ENCODE measurements at regions not wholly inside any gene's neighbourhood (a gene's known extent, or its start where the extent isn't known, plus 50 kb on each side); places are given as distances from the start of the nearest gene placed in this dataset.

- BruUV-seq (replicated peaks) = no TSS peak
- H3K79me2 ChIP-seq (ENCODE audit: control insufficient read depth, insufficient read depth, low read length) = no peaks in the 10 kb centered on the region
- H3K27ac ChIP-seq (ENCODE audit: extremely low read depth, low read depth, low read length) = no peak overlapping the region
- H3K4me3 ChIP-seq = no peak overlapping the region
- ATAC-seq (no peak), DNase-seq (ENCODE audit: extremely low read depth in 1 of 4, low spot score in 3 of 4) (no peak), FAIRE-seq (no peak)
- in situ Hi-C loops (cut with MboI) (no loop called here), intact Hi-C loops (cut with micrococcal nuclease) (no loop called here)
- H3K9me3 ChIP-seq (replicated peaks; ENCODE audit: control insufficient read depth, insufficient read depth, low read depth, low read length) = no peaks in the 10 kb centered on the region
- H3K4me2 ChIP-seq (ENCODE audit: insufficient read depth, low read length) = no peak overlapping the region
- H3K9ac ChIP-seq (ENCODE audit: insufficient read depth in 1 of 2, low read depth in 2 of 2, low read length in 2 of 2) = no peak overlapping the region
- no peaks in the 10 kb centered on the region for H3K4me1 ChIP-seq (replicated peaks in 1 of 2; ENCODE audit: control insufficient read depth in 2 of 2, insufficient read depth in 2 of 2, low read length in 2 of 2)
- H3K36me3 ChIP-seq (ENCODE audit: control insufficient read depth, insufficient read depth, low read length) = no peaks in the 10 kb centered on the region
- TF ChIP-seq MED1 (CRISPR knock-in tag; IDR thresholded peaks at IDR 0.05; ENCODE audit: borderline replicate concordance) = no peak
- TF ChIP-seq, protein P1, sequence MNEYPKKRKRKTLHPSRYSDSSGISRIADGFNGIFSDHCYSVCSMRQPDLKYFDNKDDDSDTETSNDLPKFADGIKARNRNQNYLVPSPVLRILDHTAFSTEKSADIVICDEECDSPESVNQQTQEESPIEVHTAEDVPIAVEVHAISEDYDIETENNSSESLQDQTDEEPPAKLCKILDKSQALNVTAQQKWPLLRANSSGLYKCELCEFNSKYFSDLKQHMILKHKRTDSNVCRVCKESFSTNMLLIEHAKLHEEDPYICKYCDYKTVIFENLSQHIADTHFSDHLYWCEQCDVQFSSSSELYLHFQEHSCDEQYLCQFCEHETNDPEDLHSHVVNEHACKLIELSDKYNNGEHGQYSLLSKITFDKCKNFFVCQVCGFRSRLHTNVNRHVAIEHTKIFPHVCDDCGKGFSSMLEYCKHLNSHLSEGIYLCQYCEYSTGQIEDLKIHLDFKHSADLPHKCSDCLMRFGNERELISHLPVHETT (CRISPR knock-in tag; conservative IDR thresholded peaks at IDR 0.05 in 1 of 2, IDR thresholded peaks at IDR 0.05 in 1 of 2) = no peak
- no peak for TF ChIP-seq ZNF197 (CRISPR knock-in tag; IDR thresholded peaks at IDR 0.05; ENCODE audit: low read depth)
- no peak for TF ChIP-seq ARID2 (IDR thresholded peaks at IDR 0.05)
- TF ChIP-seq, protein P2, sequence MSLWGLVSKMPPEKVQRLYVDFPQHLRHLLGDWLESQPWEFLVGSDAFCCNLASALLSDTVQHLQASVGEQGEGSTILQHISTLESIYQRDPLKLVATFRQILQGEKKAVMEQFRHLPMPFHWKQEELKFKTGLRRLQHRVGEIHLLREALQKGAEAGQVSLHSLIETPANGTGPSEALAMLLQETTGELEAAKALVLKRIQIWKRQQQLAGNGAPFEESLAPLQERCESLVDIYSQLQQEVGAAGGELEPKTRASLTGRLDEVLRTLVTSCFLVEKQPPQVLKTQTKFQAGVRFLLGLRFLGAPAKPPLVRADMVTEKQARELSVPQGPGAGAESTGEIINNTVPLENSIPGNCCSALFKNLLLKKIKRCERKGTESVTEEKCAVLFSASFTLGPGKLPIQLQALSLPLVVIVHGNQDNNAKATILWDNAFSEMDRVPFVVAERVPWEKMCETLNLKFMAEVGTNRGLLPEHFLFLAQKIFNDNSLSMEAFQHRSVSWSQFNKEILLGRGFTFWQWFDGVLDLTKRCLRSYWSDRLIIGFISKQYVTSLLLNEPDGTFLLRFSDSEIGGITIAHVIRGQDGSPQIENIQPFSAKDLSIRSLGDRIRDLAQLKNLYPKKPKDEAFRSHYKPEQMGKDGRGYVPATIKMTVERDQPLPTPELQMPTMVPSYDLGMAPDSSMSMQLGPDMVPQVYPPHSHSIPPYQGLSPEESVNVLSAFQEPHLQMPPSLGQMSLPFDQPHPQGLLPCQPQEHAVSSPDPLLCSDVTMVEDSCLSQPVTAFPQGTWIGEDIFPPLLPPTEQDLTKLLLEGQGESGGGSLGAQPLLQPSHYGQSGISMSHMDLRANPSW (CRISPR knock-in tag; IDR thresholded peaks at IDR 0.05) = no peak
- TF ChIP-seq XRCC5 (IDR thresholded peaks at IDR 0.05; ENCODE audit: low read depth, low read length) = no peak
- no peak for TF ChIP-seq ZNF311 (CRISPR knock-in tag; IDR thresholded peaks at IDR 0.05)
- TF ChIP-seq, protein P3, sequence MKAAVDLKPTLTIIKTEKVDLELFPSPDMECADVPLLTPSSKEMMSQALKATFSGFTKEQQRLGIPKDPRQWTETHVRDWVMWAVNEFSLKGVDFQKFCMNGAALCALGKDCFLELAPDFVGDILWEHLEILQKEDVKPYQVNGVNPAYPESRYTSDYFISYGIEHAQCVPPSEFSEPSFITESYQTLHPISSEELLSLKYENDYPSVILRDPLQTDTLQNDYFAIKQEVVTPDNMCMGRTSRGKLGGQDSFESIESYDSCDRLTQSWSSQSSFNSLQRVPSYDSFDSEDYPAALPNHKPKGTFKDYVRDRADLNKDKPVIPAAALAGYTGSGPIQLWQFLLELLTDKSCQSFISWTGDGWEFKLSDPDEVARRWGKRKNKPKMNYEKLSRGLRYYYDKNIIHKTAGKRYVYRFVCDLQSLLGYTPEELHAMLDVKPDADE (conservative IDR thresholded peaks at IDR 0.05; ENCODE audit: control insufficient read depth, low read depth, low read length) = no peak
- TF ChIP-seq PML (IDR thresholded peaks at IDR 0.05; ENCODE audit: low read length) = no peak
- no peak for TF ChIP-seq FOXJ3 (CRISPR knock-in tag; IDR thresholded peaks at IDR 0.05)
- TF ChIP-seq ZSCAN29 (IDR thresholded peaks at IDR 0.05) = no peak
- no peak for TF ChIP-seq CC2D1A (IDR thresholded peaks at IDR 0.05)
- TF ChIP-seq BMI1 (IDR thresholded peaks at IDR 0.05; ENCODE audit: low read length) = no peak
- no peak for TF ChIP-seq ZNF12 (CRISPR knock-in tag; IDR thresholded peaks at IDR 0.05)
- no peak for TF ChIP-seq ELK3 (CRISPR knock-in tag; IDR thresholded peaks at IDR 0.05)
- TF ChIP-seq NFIC (IDR thresholded peaks at IDR 0.05) = no peak
- no peak overlapping the region for H2AFZ ChIP-seq (ENCODE audit: low read depth, low read length)
- H4K20me1 ChIP-seq (replicated peaks; ENCODE audit: control insufficient read depth, insufficient read depth, low read length) = 0 out of 2 replicates have a peak, but pooled peaks cover 2% of the 10 kb centered on the region
- ChIA-PET CTCF (ENCODE audit: low intra/inter-chr PET ratio) (no interaction called here), POLR2A (no interaction called here)
- no peaks in the 10 kb centered on the region for H3K27me3 ChIP-seq (ENCODE audit: control insufficient read depth in 2 of 2, insufficient read depth in 2 of 2, low read length in 2 of 2)
- H3K9me1 ChIP-seq (ENCODE audit: control insufficient read depth, insufficient read depth, low read length) = no peaks in the 10 kb centered on the region
- WGBS (ENCODE audit: insufficient coverage, low coverage, missing lambda C conversion rate) = 3% methylated on average over 3 of the region's 3 CpGs
Observed at GRCh38 chr10:84685047-84685660, 356.8 kb downstream of the CCSER2 start.

Data from K562 (cell line).